Amygdala (tissue), 56 donors: ENCODE measurements at regions not wholly inside any gene's neighbourhood (a gene's known extent, or its start where the extent isn't known, plus 50 kb on each side); places are given as distances from the start of the nearest gene placed in this dataset.

Experiments
- DNase-seq, 56 donors: peaks; one replicate each; lab custom pipeline; 2025; lab: John Stamatoyannopoulos, UW

DNA sequence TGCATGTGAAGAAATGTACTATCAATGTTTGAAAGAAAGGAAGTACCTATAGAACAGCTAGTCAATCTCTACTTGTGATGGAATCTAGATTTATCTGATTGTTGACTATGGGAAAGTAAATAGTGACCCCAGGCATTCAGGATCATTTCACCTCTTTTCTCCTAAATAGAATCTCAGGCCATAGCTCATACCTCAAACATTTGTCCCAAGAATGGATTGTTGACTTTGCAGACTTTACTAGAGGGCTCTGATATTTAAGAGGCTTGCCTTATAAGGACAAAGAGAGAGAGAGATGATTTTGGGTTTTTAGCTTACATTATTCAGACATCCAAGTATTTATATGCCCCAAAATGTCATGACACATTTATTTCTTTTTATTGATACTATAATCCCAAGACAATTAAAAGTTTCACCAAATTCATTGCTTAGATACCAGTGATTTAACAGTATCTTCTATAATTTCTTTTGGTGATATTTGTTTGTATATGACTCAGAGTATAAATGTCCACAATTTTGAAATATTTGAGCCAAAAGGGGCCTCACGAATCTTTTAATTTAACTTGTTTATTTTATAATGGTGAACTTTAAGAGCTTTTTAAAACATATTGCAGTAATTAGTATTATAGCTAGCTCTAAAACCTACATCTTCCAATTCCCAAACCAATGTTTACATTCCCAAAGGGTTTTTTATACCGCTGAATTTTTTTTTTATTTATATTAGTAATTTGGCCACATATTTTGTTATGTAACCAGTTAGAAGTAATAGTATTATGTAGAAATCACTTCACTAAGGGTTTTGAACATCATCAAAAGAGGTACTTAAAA lies 614.1 kb downstream of the PCDH7 start:
- no peak for DNase-seq

GRCh38 chr4:31338000-31338399 lies 617.8 kb downstream of the PCDH7 start:
- no peak for DNase-seq

DNA sequence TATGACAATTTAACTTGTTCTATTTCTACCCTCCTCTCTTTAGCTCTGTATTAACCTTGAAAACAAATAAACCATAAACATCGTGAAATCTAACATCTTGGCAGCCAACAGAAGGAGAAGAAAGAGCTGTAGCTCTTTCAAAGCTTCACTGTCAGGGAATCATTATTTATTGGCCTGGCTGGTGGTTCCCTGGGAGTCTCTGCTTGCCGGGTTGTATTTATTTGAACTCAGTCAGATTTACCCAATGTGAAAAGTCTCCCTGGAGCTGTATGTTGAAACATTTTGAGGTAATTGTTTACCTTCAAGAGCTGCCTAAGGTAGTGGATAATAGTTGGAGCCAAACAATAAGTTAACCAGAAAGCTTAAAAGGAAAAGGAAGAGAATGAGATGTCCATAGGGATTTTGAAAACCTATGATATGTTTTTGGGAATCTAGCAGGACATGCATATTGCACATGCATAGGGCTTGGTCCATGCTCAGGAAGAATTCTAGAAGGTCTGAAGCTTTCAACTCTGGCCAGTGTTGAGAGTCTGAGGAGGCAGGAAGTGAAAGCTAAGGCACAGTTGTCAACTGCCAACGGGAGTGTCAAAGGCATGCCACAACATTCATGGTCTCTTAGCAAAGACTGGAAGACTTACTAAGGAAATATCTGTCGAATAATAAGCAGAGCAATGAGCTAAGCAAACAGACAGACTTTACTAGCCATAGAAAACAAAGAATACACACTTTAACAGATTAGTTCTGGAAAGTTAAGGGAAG lies 621.6 kb downstream of the PCDH7 start:
- no peak for DNase-seq

- DNase-seq: no peak
Observed at GRCh38 chr4:31343061-31343460, 622.9 kb downstream of the PCDH7 start.

GRCh38 chr4:31349907-31350306 lies 629.7 kb downstream of the PCDH7 start:
- no peak for DNase-seq

DNA sequence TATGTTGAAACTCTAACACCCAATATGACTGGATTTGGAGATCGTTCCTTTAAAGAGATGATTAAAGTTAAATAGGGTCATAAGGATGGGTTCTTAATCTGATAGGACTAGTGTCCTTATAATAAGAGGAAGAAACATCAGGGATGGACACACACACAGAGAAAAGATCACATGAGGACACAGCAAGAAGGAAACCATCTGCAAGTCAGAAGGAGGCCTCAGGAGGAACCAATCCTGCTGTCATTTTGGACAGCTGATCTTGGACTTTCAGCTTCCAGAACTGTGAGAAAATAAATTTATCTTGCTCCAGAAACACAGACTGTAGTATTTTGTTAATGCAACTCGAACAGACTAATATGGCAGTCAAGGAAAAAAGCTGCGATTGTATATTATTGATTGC lies 631.5 kb downstream of the PCDH7 start:
- DNase-seq: no peak

GRCh38 chr4:31356839-31357238 lies 636.7 kb downstream of the PCDH7 start:
- no peak for DNase-seq

GRCh38 chr4:31360786-31361185 lies 640.6 kb downstream of the PCDH7 start:
- DNase-seq: no peak

DNA sequence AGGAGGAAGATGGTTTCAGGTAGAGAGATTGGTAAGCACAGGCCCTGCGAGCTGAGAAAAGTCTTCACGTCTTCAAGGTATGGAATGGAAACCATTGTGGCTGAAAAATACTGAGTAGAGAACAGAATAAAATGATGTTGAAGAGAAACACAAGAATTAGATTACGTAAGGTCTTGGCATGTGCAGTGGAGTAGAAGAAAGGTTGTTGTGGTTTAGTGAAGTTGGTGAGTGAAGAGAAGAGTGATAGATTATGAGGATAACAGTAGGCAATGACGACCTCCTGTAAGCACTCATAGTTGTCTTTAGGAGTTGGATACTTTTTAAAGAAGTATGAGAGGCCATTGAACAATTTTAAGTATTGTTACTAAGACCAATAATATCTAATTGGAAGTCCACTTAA lies 642.6 kb downstream of the PCDH7 start:
- DNase-seq: no peak

DNA sequence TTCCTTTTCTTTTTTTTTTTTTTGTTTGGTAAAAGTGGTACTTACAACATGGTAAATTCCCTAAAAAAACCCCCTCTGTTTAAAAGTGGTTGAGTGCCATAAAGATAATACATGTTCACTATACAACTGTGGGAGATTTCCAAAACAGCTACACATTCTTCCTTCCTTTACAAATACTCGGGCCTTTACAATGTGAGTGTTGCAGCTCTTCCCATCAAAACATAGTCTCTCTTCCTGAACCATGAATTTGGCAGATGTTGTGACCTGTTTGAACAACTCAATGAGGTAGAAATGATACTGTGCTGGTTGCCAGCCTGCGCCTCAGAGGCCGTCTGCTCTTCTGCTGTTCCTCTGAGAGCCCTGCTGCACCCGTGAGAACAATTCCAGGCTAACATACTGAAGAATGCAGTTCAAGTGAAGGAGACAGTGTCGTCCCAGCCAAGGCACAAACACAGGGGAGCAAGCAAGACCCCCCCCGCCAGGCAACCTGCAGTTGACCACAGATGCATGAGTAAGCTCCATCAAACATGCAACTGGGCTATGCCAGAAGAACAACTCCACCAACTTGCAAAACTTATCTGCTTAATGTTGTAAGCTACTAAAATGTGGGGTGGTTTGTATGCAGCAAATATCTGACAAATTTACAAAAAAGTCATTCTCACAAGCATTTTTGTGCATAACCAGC lies 645.0 kb downstream of the PCDH7 start:
- DNase-seq: no peak

- DNase-seq: no peak
Observed at GRCh38 chr4:31366041-31366440, 645.9 kb downstream of the PCDH7 start.

DNA sequence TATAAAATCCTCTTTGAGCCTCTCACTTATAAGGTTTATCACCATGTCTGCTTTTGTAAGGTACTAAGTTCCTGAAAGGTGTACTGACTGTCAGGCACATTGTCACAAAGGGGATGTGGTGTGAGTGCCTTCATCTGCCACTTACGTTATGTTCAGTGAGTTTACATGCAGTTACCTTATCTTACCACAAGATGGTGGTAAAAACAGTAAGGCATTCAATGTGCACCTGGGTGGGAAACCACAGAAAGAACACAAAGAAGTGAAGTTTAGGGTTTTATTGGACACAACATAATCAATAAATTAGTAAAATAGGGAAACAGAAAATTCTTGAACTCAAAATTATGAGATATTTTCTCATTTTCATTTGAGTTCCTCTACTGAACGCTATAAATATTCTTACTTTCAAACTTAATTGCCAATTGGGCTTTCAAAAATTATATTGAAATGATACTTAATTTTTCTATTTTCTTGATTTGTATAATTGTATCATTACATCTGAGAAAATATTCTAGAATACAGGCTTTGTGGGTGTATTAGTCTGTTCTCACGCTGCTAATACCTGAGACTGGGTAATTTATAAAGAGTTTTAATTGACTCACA lies 650.8 kb downstream of the PCDH7 start:
- DNase-seq: peak in 1 of 56 donors; percentile 12

DNA sequence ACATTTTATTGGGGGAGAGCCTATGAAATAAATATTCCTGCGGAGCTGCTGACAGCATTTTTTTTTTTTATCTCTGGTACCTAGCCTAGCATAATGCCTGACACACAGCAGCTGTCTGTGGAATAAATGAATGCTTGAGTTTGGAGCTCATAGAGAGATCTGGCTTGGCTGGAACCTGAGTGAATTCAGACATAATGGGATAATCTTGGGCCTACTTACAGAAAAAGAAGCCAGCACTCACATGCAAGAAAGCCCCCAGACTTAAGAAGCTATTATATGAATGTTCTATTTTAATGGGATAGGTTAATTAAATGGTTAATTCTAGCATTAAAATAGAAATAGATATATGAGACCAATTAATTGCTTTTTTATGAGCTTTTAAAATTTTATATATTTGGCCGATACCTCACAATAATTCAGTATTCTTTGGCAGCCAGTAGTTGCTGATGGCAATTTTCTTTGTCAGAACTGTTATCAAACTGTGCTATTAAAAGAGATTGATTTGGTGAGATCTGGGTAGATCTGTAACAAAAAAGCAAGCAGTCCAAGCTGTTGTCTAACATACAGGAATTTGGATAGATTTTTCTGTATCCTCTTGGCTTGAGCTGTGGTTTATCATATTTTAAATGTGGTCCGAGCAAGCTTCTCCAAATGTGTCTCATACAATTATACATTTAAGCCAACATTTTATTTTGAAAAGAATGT lies 654.2 kb downstream of the PCDH7 start:
- no peak for DNase-seq

GRCh38 chr4:31375936-31376335 lies 655.8 kb downstream of the PCDH7 start:
- DNase-seq: no peak

GRCh38 chr4:31379364-31379763 lies 659.2 kb downstream of the PCDH7 start:
- DNase-seq: no peak

DNA sequence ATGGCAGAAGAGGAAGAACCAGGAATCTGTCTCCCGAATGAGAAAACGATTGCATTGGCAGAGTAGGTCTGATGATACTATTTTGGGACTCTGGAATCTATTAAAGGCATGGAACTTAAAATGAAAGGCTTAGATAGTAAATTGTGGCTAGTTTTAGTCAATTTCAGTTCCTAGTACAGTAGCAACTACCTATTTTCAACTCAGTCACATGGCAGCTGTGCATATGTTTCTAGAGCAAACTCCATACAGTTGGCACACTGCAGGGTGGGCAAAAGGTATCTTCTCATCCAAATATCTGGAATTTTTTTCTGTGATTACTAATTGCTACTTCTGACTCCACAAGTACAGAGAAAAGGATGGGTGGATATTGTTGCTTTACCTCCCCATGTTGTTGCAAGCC lies 663.6 kb downstream of the PCDH7 start:
- no peak for DNase-seq

GRCh38 chr4:31390849-31391248 lies 670.7 kb downstream of the PCDH7 start:
- DNase-seq: no peak

DNA sequence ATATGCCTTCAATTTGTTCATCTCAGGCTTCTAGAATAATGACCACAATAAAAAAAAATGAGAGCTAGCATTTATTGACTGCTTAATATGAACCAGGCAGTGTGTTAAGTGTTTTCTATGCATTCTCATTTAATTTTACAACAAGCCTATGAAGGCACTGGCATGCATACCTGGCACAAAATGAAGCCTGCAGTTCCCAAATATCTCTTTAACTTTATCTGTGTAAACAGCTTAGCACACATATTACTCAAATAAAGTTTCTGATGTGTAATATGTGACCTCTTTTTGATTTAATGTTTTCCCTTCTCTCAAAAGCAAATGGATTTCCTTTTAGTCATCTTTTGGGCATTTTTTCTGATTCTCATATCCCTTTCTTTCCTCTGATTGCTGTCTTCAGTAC lies 671.8 kb downstream of the PCDH7 start:
- DNase-seq: no peak

GRCh38 chr4:31392923-31393322 lies 672.8 kb downstream of the PCDH7 start:
- DNase-seq: no peak

GRCh38 chr4:31408121-31408520 lies 688.0 kb downstream of the PCDH7 start:
- DNase-seq: no peak
